Astrocyte of the hippocampus (primary cell): ENCODE measurements at regions not wholly inside any gene's neighbourhood (a gene's known extent, or its start where the extent isn't known, plus 50 kb on each side); places are given as distances from the start of the nearest gene placed in this dataset.

ENCODE experiments used
- DNase-seq: peaks from one replicate; pipeline ENCODE4 v3.0.0; 2011; ENCODE audit warnings: low read depth, low spot score

DNA sequence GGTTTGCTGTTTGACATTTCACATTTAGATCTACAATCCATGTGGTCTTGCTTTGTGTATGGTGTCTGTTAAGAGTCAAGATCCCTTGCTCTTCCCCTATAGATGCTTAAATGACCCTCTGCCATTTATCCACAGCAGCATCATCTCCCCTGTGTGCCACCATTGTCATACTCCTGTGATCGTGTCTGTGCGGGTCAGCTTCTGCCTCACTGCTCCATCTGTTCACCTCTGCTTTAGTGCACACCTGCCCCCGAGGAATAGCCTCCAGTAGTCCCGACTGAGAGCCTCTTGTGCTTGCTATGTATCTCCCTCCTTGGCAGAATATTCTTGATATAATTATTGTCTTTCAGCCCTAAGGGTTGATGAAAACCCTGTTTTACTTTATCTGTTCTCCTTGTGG lies 551.2 kb downstream of the CDH26 start:
- DNase-seq: no peak

DNA sequence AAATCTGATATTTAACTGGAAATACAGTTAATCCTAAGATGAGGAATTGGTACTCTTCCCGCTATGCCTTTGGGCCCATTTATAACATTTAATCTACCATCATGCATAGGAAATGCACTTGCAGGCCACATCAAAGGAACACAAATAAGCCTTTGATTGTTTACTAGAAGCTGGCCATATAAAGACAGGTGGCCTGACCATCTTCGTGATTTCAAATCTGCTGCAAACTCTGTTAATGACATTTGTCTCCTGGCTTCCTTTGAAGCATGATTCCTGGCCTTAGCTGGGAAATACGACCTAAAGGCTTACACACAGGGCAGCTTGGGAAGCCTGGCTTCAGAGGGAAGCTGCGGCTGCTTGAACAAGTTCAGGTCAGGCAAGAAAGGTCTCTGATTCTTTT lies 552.1 kb downstream of the CDH26 start:
- DNase-seq: no peak

DNA sequence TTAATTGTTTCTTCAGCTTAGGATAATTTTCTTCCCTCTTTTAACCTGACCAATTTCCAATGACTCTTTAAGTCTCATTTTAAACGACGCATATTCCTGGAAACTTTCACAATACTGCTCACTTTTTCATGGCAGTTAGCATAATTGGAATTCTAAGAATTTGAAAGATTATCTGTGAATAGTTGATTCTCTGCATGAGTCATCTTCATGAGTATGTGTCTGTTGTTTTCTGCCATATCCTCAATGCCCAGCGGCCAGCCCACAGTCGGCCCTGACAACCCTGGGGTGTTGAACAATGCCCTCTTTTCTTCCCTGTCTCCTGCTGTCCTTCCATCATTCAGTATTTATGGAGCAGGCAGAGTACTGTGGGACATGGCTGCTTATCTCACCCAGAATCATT lies 554.2 kb downstream of the CDH26 start:
- peak; percentile 75 for DNase-seq

DNA sequence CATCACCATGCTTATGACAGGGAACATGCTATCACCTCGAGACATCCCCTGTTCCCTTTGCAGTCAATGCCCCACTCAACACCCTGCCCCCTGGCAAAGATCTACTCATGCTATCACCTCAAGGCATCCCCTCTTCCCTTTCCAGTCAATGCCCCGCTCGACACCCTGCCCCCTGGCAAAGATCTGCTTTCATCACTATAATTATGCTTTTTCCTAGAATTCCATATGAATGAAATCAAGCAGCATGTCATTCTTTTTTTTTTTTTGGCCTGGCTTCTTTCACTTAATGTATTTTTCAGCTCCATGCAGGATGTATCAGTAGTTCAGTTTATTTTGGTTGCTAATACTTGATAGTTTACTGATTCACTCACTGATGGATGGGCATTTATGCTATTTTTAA lies 554.9 kb downstream of the CDH26 start:
- no peak for DNase-seq

DNA sequence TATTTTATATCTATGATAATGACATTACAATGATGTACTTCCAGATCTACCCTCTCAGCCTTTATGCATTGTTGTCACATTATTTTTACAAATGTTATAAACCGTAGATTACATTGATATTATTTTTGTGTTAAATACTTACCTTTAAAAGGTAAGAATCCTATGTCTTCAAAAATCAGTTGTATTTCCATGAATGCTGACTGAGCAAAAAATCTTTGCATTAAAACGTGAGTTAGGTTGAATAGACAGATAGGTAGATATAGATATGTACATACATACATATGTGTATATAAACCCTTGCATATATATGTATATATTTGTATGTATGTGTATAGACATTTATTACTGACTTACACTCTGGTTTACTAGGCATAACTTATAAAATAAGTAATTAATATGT lies 558.2 kb downstream of the CDH26 start:
- DNase-seq: no peak

DNA sequence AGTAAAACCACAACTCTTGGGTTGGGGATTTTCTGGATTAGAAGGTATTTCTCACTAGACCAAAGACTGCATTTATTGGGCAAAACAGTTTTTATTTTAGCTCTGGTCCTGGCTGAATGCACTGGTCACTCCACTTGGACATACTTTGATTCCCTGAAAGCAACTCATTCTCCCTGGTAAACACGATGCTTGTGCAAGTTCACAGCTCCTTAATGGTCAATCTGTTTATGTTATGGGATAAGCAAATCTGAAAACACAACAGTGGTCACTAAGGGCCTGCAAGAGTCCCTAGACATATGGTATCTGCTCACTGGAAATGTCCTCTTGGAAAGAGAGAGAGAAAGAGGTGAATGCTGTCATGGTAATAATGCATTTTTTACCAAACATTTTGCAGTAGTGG lies 559.8 kb downstream of the CDH26 start:
- DNase-seq: peak; percentile 35

DNA sequence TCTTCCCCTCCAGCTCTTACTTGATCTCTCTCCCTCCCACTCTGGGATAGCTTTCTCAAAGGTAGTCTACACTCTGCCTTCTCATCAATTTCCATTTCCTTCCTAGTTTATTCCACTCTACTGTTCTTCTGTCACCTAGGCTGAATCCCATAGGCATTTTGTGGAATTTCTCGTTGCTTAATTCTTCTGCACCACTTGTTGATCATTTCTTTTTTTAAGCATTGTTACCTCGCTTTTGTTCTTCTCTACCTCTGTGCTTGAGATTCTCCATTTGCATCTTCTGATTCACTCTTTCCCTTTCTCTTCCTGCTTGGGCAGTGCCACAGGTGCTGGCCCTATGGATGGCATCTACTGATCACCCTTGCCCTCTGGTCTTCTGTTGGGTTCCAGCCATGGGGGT lies 567.2 kb downstream of the CDH26 start:
- DNase-seq: no peak

DNA sequence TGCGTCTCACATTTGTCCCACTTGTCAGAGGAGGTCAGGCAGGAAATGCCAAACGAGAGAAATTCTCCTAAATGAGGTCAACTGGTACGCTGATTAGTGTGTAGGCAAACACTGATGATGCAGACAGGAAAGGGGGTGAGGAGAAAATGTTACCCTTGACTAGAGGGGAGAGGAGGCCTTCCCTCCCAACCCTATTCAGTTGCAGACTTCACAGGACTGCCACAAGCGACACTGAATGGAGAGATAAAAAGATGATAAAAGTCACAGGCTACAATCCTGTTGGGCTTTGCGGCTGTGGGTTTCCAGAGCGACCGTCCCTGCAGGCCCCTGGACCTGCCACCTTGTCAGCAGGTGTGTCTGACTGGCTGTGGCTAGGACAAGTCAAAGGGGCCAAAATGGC lies 569.4 kb downstream of the CDH26 start:
- DNase-seq: no peak

DNA sequence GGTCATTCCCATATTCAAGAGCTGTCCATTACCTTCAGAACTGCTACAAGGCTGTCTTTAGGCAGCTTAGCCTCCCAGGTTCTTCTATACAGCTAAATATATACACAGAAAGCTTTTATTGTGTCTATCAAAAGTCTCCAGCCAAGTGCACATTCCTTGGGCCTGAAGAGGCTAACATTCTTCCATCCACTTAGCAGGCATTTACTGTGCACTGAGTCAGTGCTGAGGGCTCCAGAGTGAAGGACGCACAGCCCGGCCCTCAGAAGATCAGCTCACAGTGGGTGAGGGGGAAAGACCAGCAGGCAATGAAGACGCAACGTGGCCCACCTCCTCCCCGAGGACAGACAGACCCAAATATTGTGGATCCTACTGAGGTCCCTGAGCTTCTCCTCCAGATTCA lies 569.9 kb downstream of the CDH26 start:
- DNase-seq: peak; percentile 58

DNA sequence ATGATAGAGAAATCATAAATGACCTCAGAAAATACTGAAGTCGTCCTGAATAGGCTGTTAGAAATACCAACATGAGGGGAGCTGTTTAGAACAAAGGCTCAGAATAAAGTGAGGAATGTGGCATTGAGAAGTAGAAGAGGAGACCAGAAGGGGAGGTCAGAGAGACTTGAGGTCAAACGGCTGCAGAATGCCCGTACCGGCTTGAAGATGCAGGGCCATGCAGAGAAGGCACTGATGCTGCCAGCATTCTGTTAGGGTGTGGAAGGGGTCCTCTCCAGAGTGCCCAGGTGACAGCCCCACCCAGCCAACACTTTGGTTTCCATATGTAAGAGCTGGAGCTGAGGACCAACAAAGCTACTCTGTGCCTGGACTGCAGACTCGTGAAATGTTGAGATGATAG lies 570.9 kb downstream of the CDH26 start:
- DNase-seq: no peak

DNA sequence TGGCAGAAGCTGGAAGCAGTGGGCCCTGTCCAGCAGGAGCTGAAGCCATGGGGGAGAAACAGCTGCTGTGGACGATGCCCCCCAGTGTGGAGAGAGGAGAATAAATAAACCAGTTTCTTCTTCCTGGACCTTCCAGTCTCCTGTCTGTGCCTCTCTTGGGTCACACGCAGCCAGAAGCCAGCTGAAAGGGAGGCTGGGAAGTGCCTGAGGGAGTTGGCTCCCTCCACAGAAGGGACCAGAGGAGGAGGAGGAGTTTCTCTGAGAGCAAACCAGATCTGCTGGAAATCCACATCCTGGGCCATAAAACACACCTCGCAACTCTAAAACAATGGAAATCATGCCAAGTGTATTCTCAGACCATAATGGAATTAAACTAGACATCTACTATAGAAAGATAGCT lies 577.0 kb downstream of the CDH26 start:
- no peak for DNase-seq

DNA sequence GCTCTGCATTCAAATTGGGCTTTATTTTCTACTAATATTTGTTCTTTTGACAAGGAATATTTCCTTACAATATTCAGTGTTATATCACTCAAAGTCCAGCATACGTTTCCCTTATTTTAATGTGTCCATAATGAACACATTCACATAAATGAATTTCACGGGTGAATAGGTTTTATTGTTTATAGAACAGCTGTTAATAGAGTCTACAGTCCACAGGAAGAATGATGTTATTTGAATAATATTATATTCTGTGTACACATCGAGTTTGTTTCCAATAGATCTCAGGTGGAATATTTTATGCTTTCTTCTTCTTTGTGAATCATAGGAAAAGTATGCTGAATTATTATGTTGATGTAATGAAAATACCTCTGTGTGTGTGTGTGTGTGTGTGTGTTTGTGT lies 582.4 kb downstream of the CDH26 start:
- DNase-seq: no peak

DNA sequence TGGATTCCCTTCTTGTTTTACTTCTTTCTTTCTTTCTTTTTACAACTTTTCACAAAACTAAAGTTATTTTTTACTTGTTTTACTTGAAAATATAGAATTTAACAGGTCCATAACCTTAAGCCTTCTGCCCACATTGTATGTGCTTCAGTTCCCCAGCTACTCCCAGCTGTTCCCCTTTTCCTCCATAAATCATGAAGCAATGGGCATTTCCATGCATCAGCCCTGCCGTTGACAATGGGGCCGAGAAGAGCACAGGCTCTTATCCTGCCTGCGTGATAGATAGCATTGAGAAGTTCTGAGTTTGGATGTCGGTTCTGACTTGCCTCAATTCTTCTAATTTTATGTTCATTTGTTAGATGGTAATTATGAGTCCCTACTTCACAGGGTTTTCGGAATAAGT lies 583.8 kb downstream of the CDH26 start:
- no peak for DNase-seq

DNA sequence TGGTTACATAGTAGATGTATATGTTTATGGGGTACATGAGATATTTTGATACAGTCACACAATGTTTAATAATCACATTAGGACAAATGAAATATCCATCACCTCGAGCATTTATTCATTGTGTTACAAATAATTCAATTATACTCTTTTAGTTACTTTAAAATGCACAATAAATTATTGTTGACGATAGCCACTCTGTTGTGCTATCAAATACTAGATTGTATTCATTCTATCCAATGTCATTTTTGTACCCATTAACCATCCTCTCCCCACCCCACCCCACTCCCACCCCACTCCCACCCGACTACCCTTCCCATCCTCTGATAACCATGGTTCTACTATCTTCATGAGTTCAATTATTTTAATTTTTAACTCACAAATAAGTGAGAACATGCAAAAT lies 585.4 kb downstream of the CDH26 start:
- no peak for DNase-seq

DNA sequence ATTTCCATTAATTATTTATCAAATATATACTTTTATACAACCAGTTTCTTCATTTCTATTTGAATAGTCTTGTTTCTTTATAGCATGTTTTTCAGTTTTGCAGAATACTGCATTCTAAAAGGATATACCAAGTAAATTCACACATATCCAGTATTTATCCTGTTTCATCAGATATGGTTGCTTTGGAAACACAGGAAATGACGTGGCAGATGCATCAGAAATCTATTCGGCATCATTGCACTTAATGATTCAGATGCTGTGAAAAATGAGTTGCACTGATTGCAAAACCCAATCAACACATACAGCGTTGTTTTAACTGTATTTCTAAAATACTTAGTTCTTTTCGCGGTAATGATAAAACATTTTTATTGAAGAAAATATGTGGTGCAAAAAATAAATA lies 594.9 kb downstream of the CDH26 start:
- no peak for DNase-seq

DNA sequence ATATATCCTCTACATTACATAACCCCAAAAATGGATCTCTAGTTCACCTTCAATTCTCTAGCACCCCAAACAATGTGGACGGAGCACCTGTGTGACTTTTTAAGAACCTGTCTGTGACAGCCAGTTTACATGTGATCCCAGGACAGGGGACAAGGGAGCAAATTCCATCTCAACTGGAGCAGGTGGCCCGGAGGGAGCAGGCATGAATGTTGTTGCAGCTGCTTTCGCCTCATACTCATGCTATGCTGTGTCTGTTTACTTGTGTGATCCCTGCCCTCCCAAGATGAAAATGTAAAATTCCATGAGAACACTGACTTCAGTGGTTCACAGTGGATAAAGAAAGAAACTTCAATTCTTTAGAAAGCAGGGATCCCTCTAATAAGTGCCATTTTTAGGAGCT lies 600.3 kb downstream of the CDH26 start:
- DNase-seq: no peak

DNA sequence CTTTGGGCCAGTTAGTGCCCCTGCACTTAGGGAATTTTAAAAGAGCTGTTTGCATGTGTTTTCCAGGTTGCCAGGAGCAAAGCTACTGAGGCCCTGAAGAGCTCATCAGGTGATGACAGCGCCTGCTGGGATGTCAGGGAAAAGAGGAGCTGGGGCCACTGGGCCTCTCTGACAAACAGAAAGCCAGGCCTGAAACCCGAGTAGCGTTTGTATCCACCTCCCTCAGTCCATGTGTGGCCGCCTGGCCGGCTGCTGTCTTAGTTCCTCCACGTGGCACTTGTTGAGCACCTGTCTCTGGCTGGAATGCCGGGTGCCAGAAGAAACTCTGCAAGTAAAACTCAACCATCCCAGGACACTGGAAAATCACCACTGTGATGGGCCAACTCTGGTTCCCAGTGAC lies 601.2 kb downstream of the CDH26 start:
- no peak for DNase-seq

DNA sequence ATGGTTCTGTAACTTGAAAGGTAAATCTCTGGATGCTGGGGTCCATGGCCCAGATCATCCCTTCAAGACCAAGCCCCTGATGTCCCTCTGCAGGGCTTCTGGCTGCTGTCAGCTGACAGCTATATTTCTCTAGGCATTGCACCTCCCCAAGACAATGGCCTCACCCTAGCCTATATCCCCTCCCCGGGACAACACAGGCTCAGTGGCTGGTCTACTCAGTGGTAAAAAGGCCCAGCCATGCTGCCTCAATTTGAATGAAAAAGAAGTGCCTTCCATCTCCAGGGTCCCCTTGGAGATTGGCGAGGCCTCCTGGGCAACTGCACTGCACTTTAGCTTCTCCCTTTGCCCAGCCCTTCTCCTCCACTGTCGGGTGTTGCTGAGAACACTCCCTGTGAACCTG lies 602.8 kb downstream of the CDH26 start:
- DNase-seq: no peak

DNA sequence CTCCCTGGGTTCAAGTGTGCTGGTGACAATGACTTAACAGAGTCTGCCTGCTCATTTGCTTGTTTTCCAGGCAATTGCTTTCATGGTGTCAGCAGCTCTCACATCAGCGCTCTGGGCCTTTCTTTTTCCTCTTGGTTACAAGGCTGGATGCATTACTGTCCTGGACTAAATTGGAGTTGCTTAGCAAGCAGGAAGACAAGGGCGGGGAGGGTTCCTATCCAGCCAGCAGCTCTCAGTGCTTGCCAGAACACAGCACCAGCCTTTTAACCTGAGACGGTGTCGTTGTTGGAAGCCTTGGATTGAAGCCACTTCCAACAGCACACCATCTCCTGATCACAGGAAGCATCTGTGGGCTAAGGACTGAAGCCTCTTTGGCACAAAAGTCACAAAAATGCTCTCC lies 606.9 kb downstream of the CDH26 start:
- no peak for DNase-seq

DNA sequence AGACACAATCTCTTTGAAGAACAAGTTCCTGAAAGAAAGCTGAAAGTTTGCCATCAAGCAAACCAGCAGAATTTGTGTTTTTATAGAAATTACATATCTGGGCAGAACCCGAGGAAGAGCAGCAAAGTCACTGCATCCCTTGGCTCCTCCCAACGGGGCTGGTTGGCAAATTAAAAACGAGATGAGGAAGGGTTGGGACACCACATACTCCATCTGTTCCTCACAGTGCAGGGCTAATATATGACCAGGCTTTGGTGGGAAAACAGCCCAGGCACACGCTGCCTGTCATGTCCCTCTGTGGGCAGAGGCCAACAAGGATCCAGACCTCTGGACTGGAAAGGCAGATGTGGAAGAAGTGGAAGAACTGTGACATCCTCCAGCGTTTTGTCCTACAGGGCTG lies 607.3 kb downstream of the CDH26 start:
- DNase-seq: no peak

DNA sequence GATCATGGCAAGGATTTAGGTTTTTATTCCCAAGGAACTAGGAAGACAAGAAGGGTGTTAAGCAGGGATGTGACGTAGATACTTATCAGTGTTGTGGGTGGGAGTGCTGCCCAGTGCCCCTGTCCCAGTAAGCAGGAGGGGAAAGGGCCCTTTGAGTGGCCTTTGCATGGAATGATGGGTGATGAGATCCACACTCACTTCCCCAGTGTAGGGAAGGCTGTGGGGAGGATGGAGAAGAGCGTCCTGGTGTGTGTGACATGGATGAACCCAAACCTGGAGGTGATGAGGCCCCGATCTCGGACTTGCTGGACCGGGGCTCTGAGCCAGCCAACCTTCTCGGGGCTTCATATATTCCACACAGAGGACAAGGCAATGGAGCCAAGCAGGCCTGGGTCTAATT lies 610.9 kb downstream of the CDH26 start:
- DNase-seq: no peak

DNA sequence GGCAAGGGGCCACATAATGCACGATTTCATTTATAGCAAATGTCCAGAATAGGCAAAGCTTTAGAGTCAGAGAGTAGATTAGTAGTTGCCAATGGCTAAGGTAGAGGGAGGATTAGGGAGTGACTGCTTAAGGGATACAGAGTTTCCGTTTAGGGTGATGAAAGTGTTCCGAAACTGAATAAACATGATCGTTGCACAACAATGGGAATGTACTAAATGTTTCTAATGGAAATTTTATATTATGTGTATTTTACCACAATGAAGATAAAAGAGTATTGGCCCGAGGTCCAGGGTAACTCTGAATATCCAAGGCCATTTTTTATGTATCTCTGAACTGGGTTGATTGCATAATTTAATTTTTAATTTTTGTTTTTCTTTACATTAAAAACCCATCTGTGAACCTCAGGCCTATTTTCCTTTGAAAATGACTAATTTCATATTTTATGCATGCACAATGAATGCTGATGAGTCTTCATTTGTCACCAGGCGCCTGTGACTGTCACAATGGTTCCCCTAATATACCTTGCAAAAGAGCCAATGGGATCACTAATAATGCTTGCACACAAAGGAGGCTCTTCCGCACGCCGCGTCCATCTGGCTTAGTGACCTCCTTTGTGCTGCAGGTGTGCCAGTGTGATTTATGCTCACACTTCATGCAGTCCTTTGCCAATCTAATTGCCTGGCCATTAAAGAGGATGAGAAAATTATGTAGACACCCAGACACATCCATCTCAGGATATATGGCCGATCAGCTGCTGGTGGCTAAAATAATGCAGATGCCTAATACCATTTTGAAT lies 612.5 kb downstream of the CDH26 start:
- DNase-seq: no peak

DNA sequence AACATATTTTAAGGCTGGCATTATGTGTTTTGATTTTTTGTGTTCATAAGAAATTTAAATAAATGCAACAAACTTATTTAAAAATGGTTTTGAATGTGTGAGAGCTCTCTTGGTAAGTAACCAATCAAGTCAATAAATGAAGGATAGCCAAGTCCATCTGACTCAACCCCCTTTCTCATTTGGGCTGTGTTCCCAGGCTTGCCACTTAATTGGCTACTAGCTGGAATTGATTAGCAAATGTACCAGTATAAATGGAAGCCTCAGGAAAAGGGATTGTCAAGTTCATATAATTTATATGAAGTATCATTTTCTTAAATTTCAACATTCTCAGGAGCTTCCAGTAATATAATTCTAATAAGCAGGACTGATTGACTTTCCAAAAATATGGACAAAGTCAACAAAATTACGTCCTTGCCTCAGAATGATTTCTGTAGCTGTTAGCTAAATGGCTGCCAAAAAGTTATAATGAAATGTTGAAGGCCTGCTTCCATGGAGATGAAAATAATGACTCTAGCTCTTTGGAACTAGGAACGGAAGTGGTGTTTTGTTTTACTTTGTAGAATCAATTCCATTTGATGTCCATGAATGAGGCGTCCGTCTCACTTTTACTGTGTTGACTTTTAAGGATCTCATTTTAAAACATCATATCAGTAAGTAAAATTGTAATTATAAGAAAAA lies 614.9 kb downstream of the CDH26 start:
- peak; percentile 36 for DNase-seq

DNA sequence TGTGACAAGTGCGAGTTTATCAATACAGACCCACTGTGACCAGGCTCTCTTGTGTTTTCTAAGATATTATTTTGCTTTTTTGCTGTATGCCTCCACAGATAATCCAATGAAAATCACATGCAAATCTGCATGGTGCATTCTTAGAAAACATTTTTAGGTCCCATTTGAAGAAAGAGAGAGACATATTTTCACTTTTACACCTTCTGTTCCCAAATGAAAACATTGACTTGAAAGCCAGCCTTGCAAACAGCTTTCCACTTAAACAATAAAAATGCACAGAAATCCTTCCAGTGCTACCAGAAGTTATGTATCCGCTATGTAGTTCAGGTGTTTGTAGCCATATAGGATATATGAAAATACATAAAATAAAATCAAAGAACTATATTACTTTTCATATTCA lies 618.0 kb downstream of the CDH26 start:
- DNase-seq: no peak
